SK-N-MC (cell line): ENCODE measurements at regions not wholly inside any gene's neighbourhood (a gene's known extent, or its start where the extent isn't known, plus 50 kb on each side); places are given as distances from the start of the nearest gene placed in this dataset.

Experiments used
- EZH2 ChIP-seq: fragments of 200-600 bp; sonication (generic); IDR thresholded peaks from one replicate; pipeline ENCODE4 v1.6.1; 2017; ENCODE audit warnings: antibody characterized with exemption
- FOXP2 ChIP-seq: optimal IDR thresholded peaks from 2 replicates; pipeline ENCODE3; 2011; ENCODE audit warnings: mild to moderate bottlenecking, moderate library complexity; ENCODE audit not compliant: insufficient read depth; ENCODE audit errors: extremely low read length, control extremely low read depth
- POLR2AphosphoS5 ChIP-seq: IDR thresholded peaks from 2 replicates; pipeline ENCODE4 v1.6.1; 2012; ENCODE audit warnings: mild to moderate bottlenecking, low read depth, low read length, borderline replicate concordance

- no peak for TF ChIP-seq EZH2
- no peak for TF ChIP-seq POLR2AphosphoS5
- no peak for TF ChIP-seq FOXP2
These were observed 222.6 kb downstream of the OTOR start for GRCh38 chr20:16970776-16971175.
